Adipocyte (in vitro differentiated cells): ENCODE measurements at regions not wholly inside any gene's neighbourhood (a gene's known extent, or its start where the extent isn't known, plus 50 kb on each side); places are given as distances from the start of the nearest gene placed in this dataset.
"Not testable (repeated sequence)": the region's sequence is repeated elsewhere in the genome, so short reads cannot be mapped to it uniquely, and the experiment has no call there.

Experiments used
- DNase-seq: peaks from one replicate; pipeline ENCODE4 v3.0.0-alpha.2; 2015; ENCODE audit warnings: low read depth
- H3K27me3 ChIP-seq: replicated peaks from 2 replicates; pipeline ENCODE4 v1.7.0; 2013; ENCODE audit warnings: mild to moderate bottlenecking, low read length, moderate library complexity; ENCODE audit not compliant: control insufficient read depth, insufficient read depth
- H3K36me3 ChIP-seq: 2 replicates; pipeline ENCODE4 v1.7.0; 2013; ENCODE audit warnings: low read length, mild to moderate bottlenecking, moderate library complexity; ENCODE audit not compliant: control insufficient read depth, insufficient read depth, severe bottlenecking
- H3K4me1 ChIP-seq: 2 replicates; pipeline ENCODE4 v1.7.0; 2013; ENCODE audit warnings: mild to moderate bottlenecking, low read length, moderate library complexity; ENCODE audit not compliant: control insufficient read depth, insufficient read depth
- H3K4me3 ChIP-seq: 2 replicates; pipeline ENCODE4 v1.7.0; 2013; ENCODE audit warnings: mild to moderate bottlenecking, low read length, moderate library complexity
- H3K9ac ChIP-seq: 2 replicates; pipeline ENCODE4 v1.7.0; 2013; ENCODE audit warnings: mild to moderate bottlenecking, low read length, moderate library complexity
- H3K9me3 ChIP-seq: 2 replicates; pipeline ENCODE4 v1.7.0; 2013; ENCODE audit warnings: mild to moderate bottlenecking, low read length, moderate library complexity; ENCODE audit not compliant: control insufficient read depth

DNA sequence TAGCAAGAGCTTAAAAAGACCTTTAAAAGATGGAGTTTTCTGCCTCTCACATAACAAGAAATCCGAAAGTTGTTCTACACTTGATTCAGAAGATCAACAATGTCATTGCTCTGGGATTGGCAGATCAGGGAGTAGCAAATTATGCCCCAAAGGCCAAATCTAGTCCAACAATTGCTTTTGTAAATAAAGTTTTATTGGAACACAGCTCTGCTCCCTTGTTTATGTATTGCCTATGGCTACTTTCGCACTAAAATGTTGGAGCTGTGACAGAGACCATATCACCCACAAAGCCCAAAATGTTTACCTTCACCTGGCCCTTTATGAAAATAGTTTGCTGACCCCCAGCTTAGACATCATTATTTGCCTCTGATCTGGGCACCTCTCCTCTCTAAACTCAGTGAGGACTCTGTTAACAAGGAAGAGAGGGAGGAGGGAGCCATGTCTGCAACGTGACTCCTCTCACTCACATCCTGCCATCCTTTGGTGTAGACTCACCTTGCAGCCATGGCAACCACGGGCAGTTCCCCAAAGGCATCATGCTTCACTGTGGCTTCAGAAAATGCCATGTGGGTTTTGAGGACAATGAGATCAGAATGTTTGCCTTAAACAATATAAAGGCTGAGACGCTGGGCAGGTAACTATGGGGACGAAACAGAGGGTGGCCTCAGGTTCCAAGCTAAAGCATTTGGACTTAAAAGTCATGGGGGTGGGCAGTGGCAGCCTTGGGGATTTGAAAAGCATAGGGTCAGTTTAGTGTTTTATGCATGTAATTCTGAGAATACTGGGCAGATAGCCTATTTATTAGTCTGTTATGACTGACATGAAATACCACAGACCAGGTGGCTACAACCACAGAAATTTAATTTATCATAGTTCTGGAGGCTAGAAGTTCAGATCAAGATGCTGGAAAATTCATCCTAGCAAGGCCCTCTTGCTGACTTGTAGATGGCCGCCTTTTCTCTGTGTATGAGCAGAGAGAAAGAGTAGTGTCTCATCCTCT, 149.7 kb upstream of the TNFAIP3 start:
- no peaks in the 10 kb centered on the region for H3K9me3 ChIP-seq
- no peak overlapping the region for H3K4me3 ChIP-seq
- no peak for DNase-seq

DNA sequence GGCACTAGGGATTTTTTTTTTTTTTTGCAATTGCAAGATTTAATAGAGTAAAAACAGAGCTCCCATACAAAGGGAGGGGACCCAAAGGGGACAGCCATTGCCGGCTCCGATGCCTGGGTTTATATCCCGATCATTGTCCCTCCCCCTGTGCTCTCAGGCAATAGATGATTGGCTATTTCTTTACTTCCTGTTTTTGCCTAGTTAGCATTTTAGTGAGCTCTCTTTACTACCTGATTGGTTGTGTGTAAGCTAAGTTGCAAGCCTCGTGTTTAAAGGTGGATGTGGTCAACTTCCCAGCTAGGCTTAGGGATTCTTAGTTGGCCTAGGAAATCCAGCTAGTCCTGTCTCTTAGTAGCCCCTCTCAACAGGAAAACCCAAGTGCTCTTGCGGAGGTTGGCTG, 148.2 kb upstream of the TNFAIP3 start:
- H3K36me3 ChIP-seq, DNase-seq, H3K4me3 ChIP-seq, H3K4me1 ChIP-seq, H3K9me3 ChIP-seq, H3K27me3 ChIP-seq, H3K9ac ChIP-seq: not testable (repeated sequence)

More for the DNA sequence above, 149.7 kb upstream of the TNFAIP3 start:
- Histone ChIP-seq H3K9ac (no peak overlapping the region), H3K27me3 (no peaks in the 10 kb centered on the region), H3K4me1 (no peaks in the 10 kb centered on the region), H3K36me3 (no peaks in the 10 kb centered on the region)

DNA sequence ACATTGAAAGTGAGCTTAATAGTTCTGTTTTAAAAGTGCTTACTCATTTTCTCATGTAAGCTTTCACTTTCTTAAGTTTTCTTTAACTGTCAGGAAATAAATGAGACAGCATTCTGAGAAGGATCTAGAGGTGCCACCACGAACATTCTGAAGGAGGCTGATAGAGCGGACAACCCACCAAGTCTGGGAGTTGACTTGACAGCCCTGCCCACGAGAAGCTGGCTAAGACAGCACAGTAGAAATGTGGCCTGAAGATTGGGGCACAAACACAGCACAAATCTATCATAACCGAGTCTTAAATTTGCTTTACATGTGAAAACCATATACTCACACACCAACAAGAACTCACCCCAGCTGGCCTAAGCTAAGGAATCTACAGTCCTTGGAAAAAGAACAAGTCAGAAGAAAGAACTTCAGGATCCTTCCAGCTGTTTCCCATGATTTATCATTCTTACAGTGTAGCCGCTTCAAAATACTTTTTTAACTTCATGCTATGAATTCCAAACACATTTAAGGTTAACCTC, 144.2 kb upstream of the TNFAIP3 start:
- DNase-seq = no peak
- no peaks in the 10 kb centered on the region for H3K36me3 ChIP-seq
- no peaks in the 10 kb centered on the region for H3K27me3 ChIP-seq
- peaks cover 21% of the 10 kb centered on the region for H3K4me1 ChIP-seq
- H3K9ac ChIP-seq = no peak overlapping the region
- no peaks in the 10 kb centered on the region for H3K9me3 ChIP-seq
- H3K4me3 ChIP-seq = no peak overlapping the region

DNA sequence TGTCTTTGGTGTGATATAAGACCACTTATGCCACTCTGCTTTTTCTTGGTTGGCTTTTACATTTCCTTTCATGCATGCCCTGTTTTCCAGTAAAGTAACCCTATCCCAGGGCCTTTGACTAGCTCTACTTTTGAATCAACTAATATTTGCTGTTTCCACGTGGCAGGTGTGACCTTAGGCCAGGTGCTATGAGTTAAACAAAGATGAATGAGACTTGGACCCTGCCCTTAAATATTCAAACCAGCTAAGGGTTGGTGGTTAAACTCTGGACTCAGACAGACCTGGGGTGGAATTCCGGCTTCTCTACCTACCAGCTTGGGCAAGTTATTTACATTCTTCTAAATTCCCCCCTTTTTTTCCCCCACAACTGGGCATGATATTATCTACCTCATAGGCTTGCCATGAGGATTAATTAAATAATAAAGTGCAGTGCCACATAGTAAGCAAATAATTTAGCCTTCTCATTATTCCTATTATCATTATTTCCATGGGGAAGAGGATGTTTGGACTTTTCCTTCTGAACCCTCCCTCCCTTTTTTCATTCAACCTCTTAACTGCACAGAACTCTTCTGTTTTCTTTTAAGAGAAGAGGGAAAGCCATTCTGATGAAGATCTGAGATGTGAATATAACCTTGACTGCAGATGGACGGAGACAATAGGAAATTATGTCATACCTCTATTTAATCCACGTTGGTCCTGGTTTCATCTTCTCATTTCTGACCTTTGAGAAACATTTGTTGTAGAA, 143.6 kb upstream of the TNFAIP3 start:
- Histone ChIP-seq H3K4me1 (peaks cover 27% of the 10 kb centered on the region), H3K9me3 (no peaks in the 10 kb centered on the region), H3K36me3 (no peaks in the 10 kb centered on the region), H3K27me3 (no peaks in the 10 kb centered on the region), H3K9ac (no peak overlapping the region), H3K4me3 (no peak overlapping the region)
- DNase-seq = no peak

DNA sequence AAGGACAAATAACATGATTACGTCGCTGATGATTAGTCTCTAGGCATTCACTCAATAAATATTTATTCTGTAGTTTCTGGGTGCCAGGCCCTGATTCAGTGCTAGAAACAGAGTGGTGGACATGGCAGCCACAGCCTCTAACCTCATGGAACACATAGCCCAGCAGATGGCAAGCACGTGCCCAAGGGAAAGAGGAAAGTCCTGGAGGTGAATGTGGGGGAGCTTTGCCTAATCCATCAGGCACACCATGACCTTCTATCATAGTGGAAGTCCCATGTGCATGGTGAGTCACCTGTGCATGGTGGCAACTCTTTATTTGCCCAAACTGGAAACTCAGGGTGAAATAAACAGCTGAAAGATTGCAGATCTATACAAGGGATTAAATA, 143.0 kb upstream of the TNFAIP3 start:
- Histone ChIP-seq H3K9me3 (no peaks in the 10 kb centered on the region), H3K27me3 (no peaks in the 10 kb centered on the region), H3K36me3 (no peaks in the 10 kb centered on the region), H3K4me3 (no peak overlapping the region), H3K9ac (no peak overlapping the region), H3K4me1 (peaks cover 33% of the 10 kb centered on the region)
- DNase-seq = no peak

DNA sequence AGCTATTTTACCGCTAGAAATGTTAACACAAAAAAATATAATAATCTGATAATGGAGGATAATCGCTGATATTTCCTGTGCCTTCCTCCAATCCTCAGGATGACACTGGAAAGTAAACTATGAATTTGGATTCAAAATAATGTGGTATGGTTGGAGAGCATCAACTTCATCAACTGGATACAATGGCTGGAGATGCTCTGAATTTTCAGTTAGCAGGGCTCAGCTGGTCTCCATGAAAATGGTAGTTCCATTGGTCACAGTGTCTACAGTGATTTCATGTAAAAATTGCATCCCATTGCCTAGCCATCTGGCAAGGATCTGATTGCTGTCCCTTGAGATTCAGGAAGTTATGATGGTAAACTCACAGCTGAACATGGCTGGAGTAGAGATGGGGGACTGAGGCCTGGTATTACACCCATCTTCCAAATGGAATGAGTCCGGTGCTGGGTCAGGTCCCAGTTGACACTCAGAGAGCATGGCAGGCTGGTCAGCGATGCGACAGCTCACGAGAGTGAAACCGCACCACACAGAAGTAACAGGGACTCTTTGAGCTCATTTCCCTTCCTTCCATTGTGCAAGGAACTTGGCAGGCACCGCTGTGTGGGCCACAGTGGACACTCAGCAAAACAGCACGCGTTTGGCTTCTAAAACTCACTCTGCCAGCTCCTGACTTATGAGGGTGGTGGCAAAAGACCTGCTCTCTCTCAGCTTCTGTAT, 142.4 kb upstream of the TNFAIP3 start:
- Histone ChIP-seq H3K9me3 (no peaks in the 10 kb centered on the region), H3K27me3 (no peaks in the 10 kb centered on the region), H3K36me3 (no peaks in the 10 kb centered on the region), H3K4me3 (no peak overlapping the region), H3K4me1 (peaks cover 40% of the 10 kb centered on the region), H3K9ac (no peak overlapping the region)
- no peak for DNase-seq

DNA sequence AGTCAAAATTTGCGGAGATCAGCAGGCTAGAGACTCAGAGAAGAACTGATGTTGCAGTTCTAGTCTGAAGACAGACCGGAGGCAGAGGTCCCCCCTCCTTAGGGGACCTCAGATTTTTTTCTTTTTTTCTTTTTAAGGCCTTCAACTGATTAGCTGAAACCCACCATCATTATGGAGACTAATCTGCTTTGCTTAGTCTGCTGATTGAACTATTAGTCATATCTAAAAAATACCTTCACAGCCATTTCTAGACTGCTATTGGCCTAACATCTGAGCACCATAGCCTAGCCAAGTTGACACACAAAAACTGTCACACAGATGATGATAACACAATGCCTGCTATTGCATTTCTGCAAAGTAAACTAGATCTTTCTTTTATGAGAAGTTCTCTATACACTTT, 141.1 kb upstream of the TNFAIP3 start:
- H3K27me3 ChIP-seq = no peaks in the 10 kb centered on the region
- H3K36me3 ChIP-seq = no peaks in the 10 kb centered on the region
- no peaks in the 10 kb centered on the region for H3K9me3 ChIP-seq
- H3K4me3 ChIP-seq = no peak overlapping the region
- no peak for DNase-seq
- H3K4me1 ChIP-seq = peaks cover 50% of the 10 kb centered on the region
- H3K9ac ChIP-seq = no peak overlapping the region

DNA sequence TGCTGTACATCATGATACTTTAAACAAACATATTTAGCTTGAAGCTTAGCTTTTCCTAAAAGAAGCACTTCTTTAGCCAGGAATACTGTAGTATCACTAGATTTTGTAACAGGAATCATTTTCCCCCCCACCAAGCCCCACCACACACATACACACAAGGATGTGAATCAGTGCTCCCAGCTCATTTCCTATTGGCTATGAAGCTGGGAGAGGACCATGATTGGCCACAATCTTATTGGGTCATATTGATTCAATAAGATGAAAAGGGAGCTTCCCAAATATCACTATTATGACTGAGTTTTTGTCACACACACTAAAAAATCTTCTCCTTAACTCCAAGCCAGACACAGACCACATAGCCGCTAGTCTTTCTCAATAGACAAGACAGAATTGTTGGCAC, 140.5 kb upstream of the TNFAIP3 start:
- Histone ChIP-seq H3K27me3 (no peaks in the 10 kb centered on the region), H3K9ac (no peak overlapping the region), H3K4me3 (no peak overlapping the region), H3K36me3 (no peaks in the 10 kb centered on the region), H3K4me1 (peaks cover 54% of the 10 kb centered on the region), H3K9me3 (no peaks in the 10 kb centered on the region)
- DNase-seq = no peak

DNA sequence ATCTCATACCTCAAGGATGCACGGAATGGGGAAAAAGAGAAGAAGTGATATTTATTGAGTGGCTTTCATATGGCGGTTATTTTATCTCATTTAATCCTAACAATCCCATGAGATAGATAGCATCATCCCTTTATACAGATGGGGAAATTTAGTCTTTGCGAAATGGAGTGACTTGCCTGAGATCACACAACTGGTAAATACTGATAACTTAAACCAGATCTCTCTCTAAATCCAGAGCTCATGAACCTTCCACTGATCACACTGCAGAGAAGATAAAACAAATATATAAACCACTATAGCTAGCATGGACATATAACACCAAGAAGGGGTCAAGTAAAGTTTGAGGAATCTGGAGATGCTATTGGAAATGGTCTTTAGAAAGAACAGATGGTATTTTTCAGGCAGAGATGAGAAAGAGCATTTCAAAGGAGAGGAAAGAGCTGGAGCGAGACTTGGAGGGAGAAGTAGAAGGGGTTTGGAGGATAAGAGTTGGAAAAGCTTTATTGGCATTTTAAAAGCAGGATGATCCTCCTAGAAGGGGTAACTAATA, 139.8 kb upstream of the TNFAIP3 start:
- Histone ChIP-seq H3K9ac (no peak overlapping the region), H3K27me3 (no peaks in the 10 kb centered on the region), H3K9me3 (no peaks in the 10 kb centered on the region), H3K36me3 (no peaks in the 10 kb centered on the region), H3K4me1 (peaks cover 61% of the 10 kb centered on the region), H3K4me3 (no peak overlapping the region)
- DNase-seq = no peak

DNA sequence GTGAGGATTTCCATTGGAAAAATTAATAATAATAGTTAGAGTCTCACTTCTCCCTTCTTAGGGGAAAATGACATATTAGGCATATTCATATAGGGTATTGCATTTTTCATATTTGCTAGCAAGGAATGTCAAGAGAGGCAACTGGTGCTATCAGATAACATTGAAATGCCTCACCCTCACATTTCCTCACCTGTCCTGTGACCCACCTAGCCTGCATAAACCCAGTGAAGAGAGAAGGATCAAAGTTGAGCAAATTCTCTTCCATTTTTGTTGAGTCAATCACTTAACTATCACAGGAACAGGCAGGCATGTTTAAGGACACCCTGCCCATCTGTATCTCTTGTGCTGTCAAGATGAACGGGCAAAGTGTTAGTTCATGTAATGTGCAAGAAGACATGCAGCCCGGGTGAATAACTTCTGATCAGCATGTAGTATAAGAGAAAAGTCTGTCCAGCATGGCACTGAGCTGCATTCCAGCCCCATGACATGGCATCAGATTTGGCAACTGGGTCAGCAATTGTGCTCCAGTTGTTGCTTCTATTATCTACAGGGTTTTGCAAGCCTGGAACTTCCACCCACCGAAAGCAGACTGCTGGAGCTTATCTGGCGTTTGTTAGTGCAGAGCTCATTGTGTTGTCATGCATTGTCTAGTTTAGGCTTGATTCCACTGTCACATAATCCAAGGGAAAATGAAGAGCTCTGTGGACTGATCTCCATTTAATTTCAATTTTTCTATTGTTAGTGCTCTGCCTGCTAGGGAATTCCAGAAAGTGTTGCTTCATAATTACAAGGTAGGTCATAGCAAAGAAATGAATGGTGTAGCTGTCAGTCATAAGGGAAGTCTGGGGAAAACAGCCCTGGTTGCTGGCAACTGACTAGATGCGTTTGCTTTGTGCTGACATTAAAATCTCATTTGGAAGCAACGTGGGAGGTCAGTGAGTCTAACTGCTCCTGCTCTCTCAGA, 138.4 kb upstream of the TNFAIP3 start:
- Histone ChIP-seq H3K9me3 (no peaks in the 10 kb centered on the region), H3K36me3 (no peaks in the 10 kb centered on the region), H3K4me1 (peaks cover 56% of the 10 kb centered on the region), H3K4me3 (peak overlapping the region; percentile 36), H3K9ac (peak overlapping the region; percentile 71), H3K27me3 (no peaks in the 10 kb centered on the region)
- DNase-seq = peak; percentile 90
